SK-N-SH treated with all-trans-retinoic acid at 6 μM for 48 hours (cell line): ENCODE measurements at regions not wholly inside any gene's neighbourhood (a gene's known extent, or its start where the extent isn't known, plus 50 kb on each side); places are given as distances from the start of the nearest gene placed in this dataset.

Experiments
- ATAC-seq: fragments of 200-7000 bp; cut with Tn5 transposase; 3 replicates; pipeline ENCODE4 v1.9.1; 2020; ENCODE audit warnings: mild to moderate bottlenecking, moderate library complexity
- ARNTL ChIP-seq: fragments of 450-650 bp; formaldehyde crosslinking; IDR thresholded peaks from 2 replicates; pipeline ENCODE4 v1.5.0; 2020; ENCODE audit warnings: low read depth, mild to moderate bottlenecking, moderate library complexity, borderline replicate concordance
- BACH2 ChIP-seq: fragments of 250-450 bp; sonication (Bioruptor Pico); IDR thresholded peaks from 2 replicates; pipeline ENCODE4 v1.9.0; 2021; ENCODE audit warnings: mild to moderate bottlenecking, borderline replicate concordance
- ESRRG ChIP-seq: fragments of 250-450 bp; sonication (Bioruptor Pico); IDR thresholded peaks from 2 replicates; pipeline ENCODE4 v1.6.1; 2021; ENCODE audit warnings: mild to moderate bottlenecking
- GLIS3 ChIP-seq: fragments of 250-450 bp; sonication (Bioruptor Pico); IDR thresholded peaks from 2 replicates; pipeline ENCODE4 v1.5.0; 2020; ENCODE audit warnings: mild to moderate bottlenecking, moderate library complexity
- PPARA ChIP-seq: fragments of 250-450 bp; sonication (Bioruptor Pico); IDR thresholded peaks from 2 replicates; pipeline ENCODE4 v1.5.0; 2020; ENCODE audit warnings: mild to moderate bottlenecking, borderline replicate concordance
- RARB ChIP-seq: fragments of 250-450 bp; sonication (Bioruptor Pico); IDR thresholded peaks from 2 replicates; pipeline ENCODE4 v1.8.0; 2021; ENCODE audit warnings: mild to moderate bottlenecking, moderate library complexity
- SNAI2 ChIP-seq: fragments of 250-450 bp; sonication (Bioruptor Pico); IDR thresholded peaks from 2 replicates; pipeline ENCODE4 v1.5.0; 2020; ENCODE audit warnings: mild to moderate bottlenecking, moderate library complexity
- TCF4 ChIP-seq: fragments of 250-450 bp; sonication (Bioruptor Pico); IDR thresholded peaks from 2 replicates; pipeline ENCODE4 v1.8.0; 2021; ENCODE audit warnings: mild to moderate bottlenecking, moderate library complexity, borderline replicate concordance
- TOX ChIP-seq: fragments of 250-450 bp; sonication (Bioruptor Pico); IDR thresholded peaks from 2 replicates; pipeline ENCODE4 v1.8.0; 2021; ENCODE audit warnings: mild to moderate bottlenecking, moderate library complexity, borderline replicate concordance
- ZC3H10 ChIP-seq: fragments of 250-450 bp; sonication (Bioruptor Pico); IDR thresholded peaks from 2 replicates; pipeline ENCODE4 v1.5.1; 2021; ENCODE audit warnings: mild to moderate bottlenecking, moderate library complexity
- ZFP3 ChIP-seq: fragments of 250-450 bp; sonication (Bioruptor Pico); IDR thresholded peaks from 2 replicates; pipeline ENCODE4 v1.5.0; 2020; ENCODE audit warnings: mild to moderate bottlenecking, moderate library complexity
- ZFP30 ChIP-seq: fragments of 450-650 bp; formaldehyde crosslinking; IDR thresholded peaks from 2 replicates; pipeline ENCODE4 v1.5.0; 2022; ENCODE audit warnings: mild to moderate bottlenecking, moderate library complexity
- ZNF565 ChIP-seq: fragments of 450-650 bp; formaldehyde crosslinking; conservative IDR thresholded peaks from 2 replicates; pipeline ENCODE4 v1.5.0; 2020; ENCODE audit warnings: low read depth, mild to moderate bottlenecking, moderate library complexity
- ZNF70 ChIP-seq: fragments of 450-650 bp; formaldehyde crosslinking; IDR thresholded peaks from 2 replicates; pipeline ENCODE4 v1.5.0; 2020; ENCODE audit warnings: mild to moderate bottlenecking, moderate library complexity
- ZNF8 ChIP-seq: fragments of 450-650 bp; formaldehyde crosslinking; IDR thresholded peaks from 2 replicates; pipeline ENCODE4 v1.5.0; 2020; ENCODE audit warnings: mild to moderate bottlenecking, moderate library complexity
- TF ChIP-seq, protein P1 (sequence below): fragments of 250-450 bp; sonication (Bioruptor Pico); IDR thresholded peaks from 2 replicates; pipeline ENCODE4 v1.5.1; 2021; ENCODE audit warnings: mild to moderate bottlenecking, moderate library complexity
- TF ChIP-seq, protein P2 (sequence below): fragments of 250-450 bp; sonication (Bioruptor Pico); IDR thresholded peaks from 2 replicates; pipeline ENCODE4 v1.5.0; 2020; ENCODE audit warnings: mild to moderate bottlenecking, moderate library complexity

DNA sequence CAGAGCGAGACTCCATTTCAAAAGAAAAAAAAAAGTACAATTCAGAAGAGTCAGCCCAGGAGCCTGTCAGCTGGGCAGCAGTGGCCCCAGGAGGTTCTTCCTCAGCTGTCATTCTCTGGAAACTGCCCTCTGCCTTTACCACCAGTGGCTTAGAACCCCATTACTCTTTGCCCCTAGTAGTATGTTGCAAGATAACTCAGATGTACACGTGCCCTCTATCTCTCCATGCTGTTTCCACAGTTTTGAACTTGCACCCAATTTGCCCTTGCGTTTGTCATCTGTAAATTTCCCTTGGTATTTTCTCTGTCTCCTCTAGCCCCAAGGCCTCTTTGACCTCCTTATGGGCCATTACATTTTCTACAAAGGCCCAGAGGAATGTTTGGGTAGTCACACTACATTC, 56.7 kb upstream of the PRKAR2B start:
- no peak for TF ChIP-seq ARNTL
- no peak for TF ChIP-seq ZFP30
- TF ChIP-seq, protein P1, sequence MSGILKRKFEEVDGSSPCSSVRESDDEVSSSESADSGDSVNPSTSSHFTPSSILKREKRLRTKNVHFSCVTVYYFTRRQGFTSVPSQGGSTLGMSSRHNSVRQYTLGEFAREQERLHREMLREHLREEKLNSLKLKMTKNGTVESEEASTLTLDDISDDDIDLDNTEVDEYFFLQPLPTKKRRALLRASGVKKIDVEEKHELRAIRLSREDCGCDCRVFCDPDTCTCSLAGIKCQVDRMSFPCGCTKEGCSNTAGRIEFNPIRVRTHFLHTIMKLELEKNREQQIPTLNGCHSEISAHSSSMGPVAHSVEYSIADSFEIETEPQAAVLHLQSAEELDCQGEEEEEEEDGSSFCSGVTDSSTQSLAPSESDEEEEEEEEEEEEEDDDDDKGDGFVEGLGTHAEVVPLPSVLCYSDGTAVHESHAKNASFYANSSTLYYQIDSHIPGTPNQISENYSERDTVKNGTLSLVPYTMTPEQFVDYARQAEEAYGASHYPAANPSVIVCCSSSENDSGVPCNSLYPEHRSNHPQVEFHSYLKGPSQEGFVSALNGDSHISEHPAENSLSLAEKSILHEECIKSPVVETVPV (CRISPR knock-in tag), result no peak
- no peak for TF ChIP-seq TCF4 (CRISPR knock-in tag)
- TF ChIP-seq, protein P2, sequence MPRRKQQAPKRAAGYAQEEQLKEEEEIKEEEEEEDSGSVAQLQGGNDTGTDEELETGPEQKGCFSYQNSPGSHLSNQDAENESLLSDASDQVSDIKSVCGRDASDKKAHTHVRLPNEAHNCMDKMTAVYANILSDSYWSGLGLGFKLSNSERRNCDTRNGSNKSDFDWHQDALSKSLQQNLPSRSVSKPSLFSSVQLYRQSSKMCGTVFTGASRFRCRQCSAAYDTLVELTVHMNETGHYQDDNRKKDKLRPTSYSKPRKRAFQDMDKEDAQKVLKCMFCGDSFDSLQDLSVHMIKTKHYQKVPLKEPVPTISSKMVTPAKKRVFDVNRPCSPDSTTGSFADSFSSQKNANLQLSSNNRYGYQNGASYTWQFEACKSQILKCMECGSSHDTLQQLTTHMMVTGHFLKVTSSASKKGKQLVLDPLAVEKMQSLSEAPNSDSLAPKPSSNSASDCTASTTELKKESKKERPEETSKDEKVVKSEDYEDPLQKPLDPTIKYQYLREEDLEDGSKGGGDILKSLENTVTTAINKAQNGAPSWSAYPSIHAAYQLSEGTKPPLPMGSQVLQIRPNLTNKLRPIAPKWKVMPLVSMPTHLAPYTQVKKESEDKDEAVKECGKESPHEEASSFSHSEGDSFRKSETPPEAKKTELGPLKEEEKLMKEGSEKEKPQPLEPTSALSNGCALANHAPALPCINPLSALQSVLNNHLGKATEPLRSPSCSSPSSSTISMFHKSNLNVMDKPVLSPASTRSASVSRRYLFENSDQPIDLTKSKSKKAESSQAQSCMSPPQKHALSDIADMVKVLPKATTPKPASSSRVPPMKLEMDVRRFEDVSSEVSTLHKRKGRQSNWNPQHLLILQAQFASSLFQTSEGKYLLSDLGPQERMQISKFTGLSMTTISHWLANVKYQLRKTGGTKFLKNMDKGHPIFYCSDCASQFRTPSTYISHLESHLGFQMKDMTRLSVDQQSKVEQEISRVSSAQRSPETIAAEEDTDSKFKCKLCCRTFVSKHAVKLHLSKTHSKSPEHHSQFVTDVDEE (CRISPR knock-in tag), result no peak
- TF ChIP-seq GLIS3, result no peak
- no peak for TF ChIP-seq ZNF8 (CRISPR knock-in tag)
- no peak for ATAC-seq

DNA sequence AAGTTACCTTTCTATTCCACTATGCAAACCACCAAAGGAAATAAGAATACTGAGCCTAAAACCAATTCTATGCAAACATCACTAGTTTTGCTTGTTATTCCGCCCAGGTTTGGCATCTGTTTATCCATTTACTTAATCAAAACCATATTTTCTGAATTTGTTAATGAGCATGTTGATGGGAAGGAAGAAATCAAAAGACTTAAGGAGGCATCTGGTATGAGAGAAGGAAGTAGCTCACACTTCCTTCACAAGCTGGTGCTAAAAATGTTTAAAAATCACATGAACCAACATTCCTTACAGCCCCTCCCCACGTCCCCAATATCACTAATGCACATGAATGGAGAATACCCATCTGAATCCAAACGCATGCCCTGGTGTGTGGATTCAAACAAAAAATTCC, 52.0 kb upstream of the PRKAR2B start:
- ATAC-seq, result no peak
- no peak for TF ChIP-seq RARB (CRISPR knock-in tag)
- TF ChIP-seq SNAI2 (CRISPR knock-in tag), result no peak
- no peak for TF ChIP-seq ZNF565 (CRISPR knock-in tag)
- TF ChIP-seq ZC3H10 (CRISPR knock-in tag), result no peak
- TF ChIP-seq TOX (CRISPR knock-in tag), result no peak
- TF ChIP-seq ZFP3, result no peak
- no peak for TF ChIP-seq BACH2 (CRISPR knock-in tag)
- no peak for TF ChIP-seq PPARA (CRISPR knock-in tag)
- TF ChIP-seq, protein P2 (CRISPR knock-in tag), result no peak
- no peak for TF ChIP-seq ZNF8 (CRISPR knock-in tag)
- TF ChIP-seq ZNF70 (CRISPR knock-in tag), result no peak
- TF ChIP-seq, protein P1 (CRISPR knock-in tag), result no peak
- no peak for TF ChIP-seq TCF4 (CRISPR knock-in tag)
- TF ChIP-seq ESRRG, result no peak
